ENCODE measurements at regions not wholly inside any gene's neighbourhood (a gene's known extent, or its start where the extent isn't known, plus 50 kb on each side); places are given as distances from the start of the nearest gene placed in this dataset.

DNA sequence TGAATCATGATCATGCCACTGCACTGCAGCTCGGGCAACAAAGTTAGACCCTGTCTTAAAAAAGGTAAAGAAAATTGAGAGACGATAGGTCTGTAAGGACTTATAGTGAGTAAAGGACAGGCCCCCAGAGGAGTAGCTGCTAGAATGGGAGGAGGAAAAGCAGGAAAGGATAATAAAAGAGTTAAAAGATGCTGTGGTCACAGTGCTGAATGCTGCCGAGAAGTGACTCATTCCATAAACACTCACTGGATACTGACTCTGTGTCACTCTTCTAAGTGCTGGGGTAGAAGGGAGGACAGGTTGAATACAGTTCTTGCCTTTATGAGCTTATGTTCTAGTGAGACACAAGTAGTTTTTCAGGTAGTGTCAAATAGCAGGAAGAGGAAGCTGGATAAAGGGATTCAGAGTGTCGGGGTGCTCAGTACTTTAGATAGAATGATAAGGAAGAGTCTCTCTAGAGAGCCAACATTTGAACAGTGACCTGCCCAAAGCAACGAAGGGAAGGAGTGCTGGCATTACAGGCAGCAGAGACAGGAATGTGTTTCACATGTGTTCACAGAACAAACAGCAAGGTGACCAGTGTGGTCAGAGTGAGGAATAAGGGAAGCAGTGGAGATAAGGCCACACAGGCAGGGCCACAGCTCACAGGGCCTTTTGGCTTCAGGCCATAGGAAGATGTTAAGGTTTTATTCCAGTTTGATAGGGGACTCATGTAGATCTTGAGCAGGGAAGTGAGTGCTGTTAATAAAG, 1240.5 kb downstream of the UQCRFS1 start:
- Histone ChIP-seq H3K27me3 (ENCODE audit: control insufficient read depth, insufficient read depth, low read length) (no peaks in the 10 kb centered on the region), H3K4me3 (ENCODE audit: low read depth, low read length) (no peak overlapping the region), H3K36me3 (ENCODE audit: control insufficient read depth, insufficient read depth, low read length) (no peaks in the 10 kb centered on the region)
- DNase-seq (ENCODE audit: low read depth) (peak; percentile 13), FAIRE-seq (no peak)
- TF ChIP-seq, protein P1, sequence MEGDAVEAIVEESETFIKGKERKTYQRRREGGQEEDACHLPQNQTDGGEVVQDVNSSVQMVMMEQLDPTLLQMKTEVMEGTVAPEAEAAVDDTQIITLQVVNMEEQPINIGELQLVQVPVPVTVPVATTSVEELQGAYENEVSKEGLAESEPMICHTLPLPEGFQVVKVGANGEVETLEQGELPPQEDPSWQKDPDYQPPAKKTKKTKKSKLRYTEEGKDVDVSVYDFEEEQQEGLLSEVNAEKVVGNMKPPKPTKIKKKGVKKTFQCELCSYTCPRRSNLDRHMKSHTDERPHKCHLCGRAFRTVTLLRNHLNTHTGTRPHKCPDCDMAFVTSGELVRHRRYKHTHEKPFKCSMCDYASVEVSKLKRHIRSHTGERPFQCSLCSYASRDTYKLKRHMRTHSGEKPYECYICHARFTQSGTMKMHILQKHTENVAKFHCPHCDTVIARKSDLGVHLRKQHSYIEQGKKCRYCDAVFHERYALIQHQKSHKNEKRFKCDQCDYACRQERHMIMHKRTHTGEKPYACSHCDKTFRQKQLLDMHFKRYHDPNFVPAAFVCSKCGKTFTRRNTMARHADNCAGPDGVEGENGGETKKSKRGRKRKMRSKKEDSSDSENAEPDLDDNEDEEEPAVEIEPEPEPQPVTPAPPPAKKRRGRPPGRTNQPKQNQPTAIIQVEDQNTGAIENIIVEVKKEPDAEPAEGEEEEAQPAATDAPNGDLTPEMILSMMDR (IDR thresholded peaks at IDR 0.05; ENCODE audit: insufficient read depth, low read length, severe bottlenecking), result no peak

DNA sequence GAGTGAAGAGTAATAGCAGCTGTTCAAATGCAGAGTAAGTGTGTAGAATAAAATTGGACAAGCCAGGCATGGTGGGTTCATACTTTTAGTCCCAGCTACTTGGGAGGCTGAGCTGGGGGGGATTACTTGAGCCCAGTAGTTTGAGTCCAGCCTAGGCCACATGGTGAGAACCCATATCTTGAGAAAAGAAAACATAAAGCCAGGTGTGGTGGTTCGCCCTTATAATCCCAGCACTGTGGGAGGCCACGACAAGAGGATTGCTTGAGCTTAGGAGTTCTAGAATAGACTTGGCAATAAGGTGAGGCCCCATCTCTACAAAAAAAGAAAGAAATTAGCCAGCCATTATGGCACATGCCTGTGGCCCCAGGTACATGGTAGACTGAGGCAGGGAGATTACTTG, 1241.1 kb downstream of the UQCRFS1 start:
- H3K4me3 ChIP-seq (ENCODE audit: low read depth, low read length), result no peak overlapping the region
- FAIRE-seq (no peak), DNase-seq (ENCODE audit: low read depth) (no peak)
- H3K27me3 ChIP-seq (ENCODE audit: control insufficient read depth, insufficient read depth, low read length), result no peaks in the 10 kb centered on the region
- H3K36me3 ChIP-seq (ENCODE audit: control insufficient read depth, insufficient read depth, low read length), result no peaks in the 10 kb centered on the region
- TF ChIP-seq, protein P1 (IDR thresholded peaks at IDR 0.05; ENCODE audit: insufficient read depth, low read length, severe bottlenecking), result no peak

DNA sequence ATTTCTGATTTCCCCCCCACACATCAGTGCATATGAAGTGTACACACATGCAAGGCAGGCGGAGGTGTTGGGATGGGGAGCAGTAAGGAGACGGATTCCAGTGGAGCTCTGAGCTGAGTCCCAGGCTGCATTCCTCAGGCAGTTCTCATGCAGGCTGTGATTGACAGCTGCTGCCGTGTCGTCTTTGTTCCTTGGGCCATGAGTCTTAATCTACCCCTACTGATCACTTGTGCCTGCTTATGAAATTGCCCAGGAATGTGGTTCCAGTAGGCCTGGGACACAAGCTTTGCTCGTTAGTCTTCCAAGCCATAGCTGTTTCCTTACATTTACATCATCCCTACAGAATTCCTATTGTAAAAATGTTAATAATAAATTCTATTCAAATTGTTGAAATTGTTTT, 1241.9 kb downstream of the UQCRFS1 start:
- H3K4me3 ChIP-seq (ENCODE audit: low read depth, low read length), result no peak overlapping the region
- no peaks in the 10 kb centered on the region for H3K27me3 ChIP-seq (ENCODE audit: control insufficient read depth, insufficient read depth, low read length)
- TF ChIP-seq, protein P1 (IDR thresholded peaks at IDR 0.05; ENCODE audit: insufficient read depth, low read length, severe bottlenecking), result no peak
- FAIRE-seq (no peak), DNase-seq (ENCODE audit: low read depth) (peak; percentile 29)
- H3K36me3 ChIP-seq (ENCODE audit: control insufficient read depth, insufficient read depth, low read length), result no peaks in the 10 kb centered on the region

DNA sequence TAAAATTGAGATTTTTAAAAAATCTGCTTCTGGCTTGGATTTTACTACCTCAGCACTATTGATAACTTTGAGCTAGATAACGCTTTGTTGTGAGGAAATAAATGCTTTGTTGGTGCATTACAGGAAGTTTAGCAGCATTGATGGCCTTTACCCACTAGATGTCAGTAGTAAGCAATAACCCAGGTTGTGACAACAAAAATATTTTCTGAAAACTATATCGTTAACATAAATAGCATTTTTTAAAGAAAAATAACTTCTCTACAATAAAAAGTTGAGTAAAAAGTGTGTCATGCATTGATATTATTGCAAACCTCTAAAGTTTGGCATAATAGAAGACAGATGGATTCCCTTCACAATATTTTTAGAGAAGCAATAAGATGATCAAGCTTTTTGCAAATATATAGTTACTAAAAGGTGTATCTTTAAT, 1246.5 kb downstream of the UQCRFS1 start:
- DNase-seq (ENCODE audit: low read depth), result peak; percentile 7
- TF ChIP-seq, protein P1 (IDR thresholded peaks at IDR 0.05; ENCODE audit: insufficient read depth, low read length, severe bottlenecking), result peak; percentile 46
- H3K36me3 ChIP-seq (ENCODE audit: control insufficient read depth, insufficient read depth, low read length), result no peaks in the 10 kb centered on the region
- no peaks in the 10 kb centered on the region for H3K27me3 ChIP-seq (ENCODE audit: control insufficient read depth, insufficient read depth, low read length)
- H3K4me3 ChIP-seq (ENCODE audit: low read depth, low read length), result no peak overlapping the region
- no peak for FAIRE-seq

DNA sequence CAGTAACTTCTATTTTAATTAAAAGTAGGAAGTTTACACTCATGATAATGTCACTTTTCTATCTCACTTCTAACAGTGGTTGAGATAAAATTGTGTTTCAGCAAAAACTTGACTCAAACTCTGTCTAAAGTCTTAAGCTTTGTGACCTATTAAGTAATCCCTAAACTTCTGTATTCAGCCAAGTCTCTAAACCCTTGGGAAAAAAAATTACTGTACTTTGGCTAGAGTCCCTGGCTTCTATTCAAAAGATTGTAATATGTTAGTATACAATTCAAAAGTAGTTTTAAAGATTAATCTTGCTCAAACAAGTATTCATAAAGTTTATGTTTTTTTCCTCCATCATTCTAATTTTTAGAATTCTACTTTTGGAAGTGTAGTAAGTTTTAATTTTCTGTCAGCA, 1248.8 kb downstream of the UQCRFS1 start:
- no peak overlapping the region for H3K4me3 ChIP-seq (ENCODE audit: low read depth, low read length)
- DNase-seq (ENCODE audit: low read depth), result no peak
- TF ChIP-seq, protein P1 (IDR thresholded peaks at IDR 0.05; ENCODE audit: insufficient read depth, low read length, severe bottlenecking), result no peak
- FAIRE-seq, result no peak
- no peaks in the 10 kb centered on the region for H3K27me3 ChIP-seq (ENCODE audit: control insufficient read depth, insufficient read depth, low read length)
- no peaks in the 10 kb centered on the region for H3K36me3 ChIP-seq (ENCODE audit: control insufficient read depth, insufficient read depth, low read length)

DNA sequence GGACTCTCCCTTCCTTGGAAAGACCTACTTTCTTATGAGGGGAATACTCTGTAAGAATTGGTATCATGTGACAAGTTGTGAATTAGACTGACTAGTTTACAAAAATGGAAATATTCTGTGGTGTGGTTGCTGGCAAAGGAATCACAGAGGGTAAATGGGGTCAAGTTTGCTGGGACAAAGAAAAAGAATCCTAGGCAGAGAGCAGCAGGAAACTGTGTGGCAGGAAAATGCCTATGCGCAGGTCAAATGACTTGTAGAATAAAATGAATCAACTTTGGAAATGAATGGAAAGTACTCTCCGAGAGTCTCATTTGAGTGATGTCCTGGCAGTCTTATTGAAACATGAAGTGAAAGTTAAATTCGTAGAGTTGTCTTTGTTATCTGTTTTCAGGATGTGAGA, 1250.7 kb downstream of the UQCRFS1 start:
- Histone ChIP-seq H3K27me3 (ENCODE audit: control insufficient read depth, insufficient read depth, low read length) (no peaks in the 10 kb centered on the region), H3K36me3 (ENCODE audit: control insufficient read depth, insufficient read depth, low read length) (no peaks in the 10 kb centered on the region), H3K4me3 (ENCODE audit: low read depth, low read length) (no peak overlapping the region)
- TF ChIP-seq, protein P1 (IDR thresholded peaks at IDR 0.05; ENCODE audit: insufficient read depth, low read length, severe bottlenecking), result no peak
- FAIRE-seq (no peak), DNase-seq (ENCODE audit: low read depth) (no peak)

Data from bronchial epithelial cell (primary cell).